ENCODE measurements at regions not wholly inside any gene's neighbourhood (a gene's known extent, or its start where the extent isn't known, plus 50 kb on each side); places are given as distances from the start of the nearest gene placed in this dataset.

DNA sequence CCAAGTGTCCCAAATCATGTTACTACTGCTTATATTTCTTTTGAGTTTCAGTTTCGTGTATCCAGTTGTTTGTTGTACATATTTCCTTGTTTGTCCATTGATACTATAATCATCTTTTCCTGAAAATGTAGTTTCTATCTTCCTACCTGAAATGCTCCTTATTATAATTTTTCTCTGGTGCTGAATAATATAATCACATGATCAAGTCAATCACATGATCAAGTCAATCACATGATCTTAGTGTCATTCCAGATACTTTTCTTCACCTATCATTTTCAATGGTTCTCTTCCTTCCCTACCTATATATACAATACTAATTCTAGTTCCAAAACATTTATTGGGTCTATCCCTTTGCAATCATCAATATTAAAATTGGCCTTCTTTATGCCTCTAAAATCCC lies 2058.8 kb downstream of the PCDH7 start (continued):
- no peak for TF ChIP-seq SAP30 (IDR thresholded peaks at IDR 0.05; ENCODE audit: insufficient read depth, insufficient replicate concordance, low read length)
- no peak for TF ChIP-seq ASH2L (IDR thresholded peaks at IDR 0.05; ENCODE audit: low read length)
- no peak for TF ChIP-seq CHD2 (IDR thresholded peaks at IDR 0.05; ENCODE audit: low read length)
- no peak for TF ChIP-seq BCL11A (IDR thresholded peaks at IDR 0.05; ENCODE audit: low read depth in 2 of 2, low read length in 2 of 2)
- no peak for TF ChIP-seq SIRT6 (IDR thresholded peaks at IDR 0.05; ENCODE audit: low read length)
- no peak for TF ChIP-seq CBX8 (IDR thresholded peaks at IDR 0.05; ENCODE audit: borderline replicate concordance, low read depth, low read length)
